ENCODE measurements at regions not wholly inside any gene's neighbourhood (a gene's known extent, or its start where the extent isn't known, plus 50 kb on each side); places are given as distances from the start of the nearest gene placed in this dataset.

GRCh38 chr2:238567067-238567855 lies 140.5 kb downstream of the ASB1 start:
- Histone ChIP-seq H3K4me2 (ENCODE audit: low read depth, low read length) (no peak overlapping the region), H3K27ac (ENCODE audit: low read length) (no peak overlapping the region), H3K9me2 (replicated peaks; ENCODE audit: insufficient read depth, low read length) (no peaks in the 10 kb centered on the region), H3F3A (ENCODE audit: insufficient read depth, low read length) (no peaks in the 10 kb centered on the region), H3K79me2 (ENCODE audit: low read length) (no peaks in the 10 kb centered on the region), H2AFZ (ENCODE audit: low read length) (no peak overlapping the region), H4K20me1 (ENCODE audit: insufficient read depth, low read length) (no peaks in the 10 kb centered on the region), H3K36me3 (replicated peaks; ENCODE audit: insufficient read depth, low read length) (no peaks in the 10 kb centered on the region), H3K9me3 (replicated peaks; ENCODE audit: insufficient read depth, low read length) (no peaks in the 10 kb centered on the region), H3K9ac (ENCODE audit: low read length) (no peak overlapping the region), H3K4me3 (ENCODE audit: low read length) (no peak overlapping the region), H3K27me3 (replicated peaks; ENCODE audit: insufficient read depth, low read length) (peaks cover 61% of the 10 kb centered on the region), H3K4me1 (ENCODE audit: low read length) (no peaks in the 10 kb centered on the region)
- TF ChIP-seq EZH2 (optimal IDR thresholded peaks at IDR 0.05; ENCODE audit: low read depth, low read length) (no peak), EZH2phosphoT487 (IDR thresholded peaks at IDR 0.05; ENCODE audit: low read length) (no peak)
- TF ChIP-seq, protein P1, sequence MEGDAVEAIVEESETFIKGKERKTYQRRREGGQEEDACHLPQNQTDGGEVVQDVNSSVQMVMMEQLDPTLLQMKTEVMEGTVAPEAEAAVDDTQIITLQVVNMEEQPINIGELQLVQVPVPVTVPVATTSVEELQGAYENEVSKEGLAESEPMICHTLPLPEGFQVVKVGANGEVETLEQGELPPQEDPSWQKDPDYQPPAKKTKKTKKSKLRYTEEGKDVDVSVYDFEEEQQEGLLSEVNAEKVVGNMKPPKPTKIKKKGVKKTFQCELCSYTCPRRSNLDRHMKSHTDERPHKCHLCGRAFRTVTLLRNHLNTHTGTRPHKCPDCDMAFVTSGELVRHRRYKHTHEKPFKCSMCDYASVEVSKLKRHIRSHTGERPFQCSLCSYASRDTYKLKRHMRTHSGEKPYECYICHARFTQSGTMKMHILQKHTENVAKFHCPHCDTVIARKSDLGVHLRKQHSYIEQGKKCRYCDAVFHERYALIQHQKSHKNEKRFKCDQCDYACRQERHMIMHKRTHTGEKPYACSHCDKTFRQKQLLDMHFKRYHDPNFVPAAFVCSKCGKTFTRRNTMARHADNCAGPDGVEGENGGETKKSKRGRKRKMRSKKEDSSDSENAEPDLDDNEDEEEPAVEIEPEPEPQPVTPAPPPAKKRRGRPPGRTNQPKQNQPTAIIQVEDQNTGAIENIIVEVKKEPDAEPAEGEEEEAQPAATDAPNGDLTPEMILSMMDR (IDR thresholded peaks at IDR 0.05; ENCODE audit: low read length), result no peak
- no peak for DNase-seq

DNA sequence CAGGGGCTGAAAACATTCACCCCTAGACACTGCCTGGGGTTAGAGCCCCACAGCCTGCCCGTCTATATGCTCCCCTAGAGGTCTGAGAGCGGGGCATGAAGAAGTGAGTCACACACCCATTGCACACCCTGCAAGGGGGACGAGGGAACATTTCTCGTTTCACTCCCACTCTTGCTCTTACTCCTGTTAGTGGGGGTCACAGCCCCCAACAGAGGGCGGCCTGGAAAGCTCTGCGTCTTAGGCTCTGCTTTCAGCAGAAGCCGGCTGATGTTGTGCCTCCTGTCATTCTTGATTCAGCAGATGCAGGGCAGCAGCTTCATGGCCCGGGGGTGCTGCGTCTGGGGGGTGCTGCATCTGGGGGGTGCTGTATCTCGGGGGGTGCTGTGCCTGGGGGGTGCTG lies 141.3 kb downstream of the ASB1 start:
- Histone ChIP-seq H3K27ac (ENCODE audit: low read length) (no peak overlapping the region), H3K4me1 (ENCODE audit: low read length) (no peaks in the 10 kb centered on the region), H3K36me3 (replicated peaks; ENCODE audit: insufficient read depth, low read length) (no peaks in the 10 kb centered on the region), H3K9me2 (replicated peaks; ENCODE audit: insufficient read depth, low read length) (no peaks in the 10 kb centered on the region), H2AFZ (ENCODE audit: low read length) (no peak overlapping the region), H3K9me3 (replicated peaks; ENCODE audit: insufficient read depth, low read length) (no peaks in the 10 kb centered on the region), H4K20me1 (ENCODE audit: insufficient read depth, low read length) (no peaks in the 10 kb centered on the region), H3K79me2 (ENCODE audit: low read length) (no peaks in the 10 kb centered on the region), H3K4me2 (ENCODE audit: low read depth, low read length) (no peak overlapping the region), H3K9ac (ENCODE audit: low read length) (no peak overlapping the region), H3K27me3 (replicated peaks; ENCODE audit: insufficient read depth, low read length) (peaks cover 60% of the 10 kb centered on the region), H3K4me3 (ENCODE audit: low read length) (no peak overlapping the region), H3F3A (ENCODE audit: insufficient read depth, low read length) (no peaks in the 10 kb centered on the region)
- TF ChIP-seq EZH2 (optimal IDR thresholded peaks at IDR 0.05; ENCODE audit: low read depth, low read length) (no peak), EZH2phosphoT487 (IDR thresholded peaks at IDR 0.05; ENCODE audit: low read length) (no peak)
- TF ChIP-seq, protein P1 (IDR thresholded peaks at IDR 0.05; ENCODE audit: low read length), result no peak
- DNase-seq, result no peak

DNA sequence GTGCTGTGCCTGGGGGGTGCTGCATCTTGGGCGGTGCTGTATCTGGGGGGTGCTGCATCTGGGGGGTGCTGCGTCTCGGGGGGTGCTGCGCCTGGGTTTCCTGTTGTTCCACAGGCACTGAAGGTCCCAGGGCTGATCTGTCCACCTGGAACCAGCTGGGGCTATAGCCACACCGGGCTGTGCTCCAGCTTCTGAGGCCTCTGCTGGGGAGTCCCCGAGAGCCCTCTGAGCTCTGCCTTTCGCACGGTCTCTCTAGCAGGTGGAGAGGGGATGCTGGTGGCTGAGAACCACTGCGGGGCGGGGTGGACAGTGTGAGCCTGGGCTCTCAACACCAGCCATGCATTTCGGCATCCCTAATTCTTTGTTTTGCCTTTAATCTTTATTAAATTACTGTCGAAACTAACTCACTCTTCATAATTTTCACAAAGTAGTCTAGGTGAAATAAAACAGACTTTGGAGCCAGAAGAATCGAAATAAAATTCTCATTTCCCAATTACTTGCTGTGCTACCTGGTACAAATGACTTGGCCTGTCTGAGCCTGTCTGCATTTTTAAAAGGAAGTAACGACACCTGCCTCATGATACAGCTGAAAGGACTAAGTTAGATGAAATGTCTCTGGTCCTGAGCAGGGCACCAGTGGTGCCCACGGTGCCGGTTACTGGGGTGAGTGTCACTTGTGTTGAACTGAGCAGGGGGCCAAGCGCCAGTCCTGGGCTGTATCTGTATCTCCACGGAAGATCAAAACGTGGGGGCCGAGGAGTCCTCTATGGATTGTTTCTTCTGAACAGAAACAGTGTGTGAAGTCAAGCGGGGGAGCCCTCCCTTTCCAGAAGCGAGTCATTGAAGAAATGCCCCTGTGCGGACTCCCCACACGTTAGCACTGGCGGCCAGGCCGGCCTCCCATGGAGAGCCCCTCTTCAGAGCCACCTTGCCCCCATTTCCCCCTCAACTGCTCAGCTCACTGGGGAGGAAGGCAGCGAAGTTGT lies 142.0 kb downstream of the ASB1 start:
- Histone ChIP-seq H3K36me3 (replicated peaks; ENCODE audit: insufficient read depth, low read length) (no peaks in the 10 kb centered on the region), H2AFZ (ENCODE audit: low read length) (no peak overlapping the region), H4K20me1 (ENCODE audit: insufficient read depth, low read length) (no peaks in the 10 kb centered on the region), H3K9ac (ENCODE audit: low read length) (no peak overlapping the region), H3K27ac (ENCODE audit: low read length) (no peak overlapping the region), H3K4me2 (ENCODE audit: low read depth, low read length) (no peak overlapping the region), H3K79me2 (ENCODE audit: low read length) (no peaks in the 10 kb centered on the region), H3K4me3 (ENCODE audit: low read length) (no peak overlapping the region), H3K27me3 (replicated peaks; ENCODE audit: insufficient read depth, low read length) (peaks cover 52% of the 10 kb centered on the region), H3K4me1 (ENCODE audit: low read length) (no peaks in the 10 kb centered on the region), H3K9me2 (replicated peaks; ENCODE audit: insufficient read depth, low read length) (no peaks in the 10 kb centered on the region), H3K9me3 (replicated peaks; ENCODE audit: insufficient read depth, low read length) (no peaks in the 10 kb centered on the region), H3F3A (ENCODE audit: insufficient read depth, low read length) (no peaks in the 10 kb centered on the region)
- TF ChIP-seq, protein P1 (IDR thresholded peaks at IDR 0.05; ENCODE audit: low read length), result no peak
- TF ChIP-seq EZH2phosphoT487 (IDR thresholded peaks at IDR 0.05; ENCODE audit: low read length) (no peak), EZH2 (optimal IDR thresholded peaks at IDR 0.05; ENCODE audit: low read depth, low read length) (no peak)
- DNase-seq, result no peak
